Breast epithelium (tissue), 3 donors: ENCODE measurements at regions not wholly inside any gene's neighbourhood (a gene's known extent, or its start where the extent isn't known, plus 50 kb on each side); places are given as distances from the start of the nearest gene placed in this dataset.

ENCODE experiments used
- CTCF ChIP-seq, 3 donors: fragments of 450-650 bp; IDR thresholded peaks; one replicate each; pipeline ENCODE4 v1.5.1; 2016 to 2017; ENCODE audit warnings: antibody characterized with exemption in 3 of 3, mild to moderate bottlenecking in 3 of 3, moderate library complexity in 3 of 3
- POLR2A ChIP-seq: fragments of 450-650 bp; IDR thresholded peaks from one replicate; pipeline ENCODE4 v1.6.1; 2016; ENCODE audit warnings: antibody characterized with exemption, mild to moderate bottlenecking, moderate library complexity

- TF ChIP-seq CTCF (IDR thresholded peaks at IDR 0.05) = no peak
- no peak for TF ChIP-seq POLR2A
Measured at GRCh38 chr3:34895841-34896240, 743.5 kb upstream of the ARPP21 start.
